Gastrocnemius medialis (tissue), 4 donors: ENCODE measurements at regions not wholly inside any gene's neighbourhood (a gene's known extent, or its start where the extent isn't known, plus 50 kb on each side); places are given as distances from the start of the nearest gene placed in this dataset.

Experiments
- POLR2A ChIP-seq, 2 donors: fragments of 450-650 bp; IDR thresholded peaks; one replicate each; pipeline ENCODE4 v1.6.1; 2017; ENCODE audit warnings: antibody characterized with exemption in 2 of 2, mild to moderate bottlenecking in 2 of 2, moderate library complexity in 2 of 2
- TF ChIP-seq, protein P1 (sequence below), 5 experiments: fragments of 450-650 bp in 3 of 5; fragments of 200-600 bp in 2 of 5; sonication (generic) in 2 of 5; IDR thresholded peaks in 4 of 5; conservative IDR thresholded peaks in 1 of 5; 1 replicate in 4 of 5; 2 replicates in 1 of 5; pipeline ENCODE4 v1.5.1; 2016 to 2019; ENCODE audit warnings: antibody characterized with exemption in 5 of 5, mild to moderate bottlenecking in 3 of 5, moderate library complexity in 3 of 5

DNA sequence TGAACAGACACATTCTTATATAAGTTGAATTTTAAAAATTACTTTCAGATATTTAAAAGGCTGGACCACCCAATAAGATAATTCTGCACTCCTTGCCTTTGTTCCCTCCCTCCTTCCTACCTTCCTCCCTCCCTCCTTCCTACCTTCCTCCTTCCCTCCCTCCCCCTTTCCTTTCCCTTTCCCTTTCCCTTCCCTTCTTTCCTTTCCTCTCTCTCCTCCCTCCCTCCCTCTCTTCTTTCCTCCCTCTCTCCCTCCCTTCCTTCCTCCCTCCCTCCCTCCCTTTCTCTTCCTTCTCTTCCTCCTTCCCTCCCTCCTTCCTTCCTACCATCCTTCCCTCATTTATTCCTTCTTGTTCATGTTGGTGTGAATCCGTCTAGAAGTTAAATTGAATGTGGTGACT lies 93.0 kb downstream of the ATP6V1G3 start:
- TF ChIP-seq, protein P1, sequence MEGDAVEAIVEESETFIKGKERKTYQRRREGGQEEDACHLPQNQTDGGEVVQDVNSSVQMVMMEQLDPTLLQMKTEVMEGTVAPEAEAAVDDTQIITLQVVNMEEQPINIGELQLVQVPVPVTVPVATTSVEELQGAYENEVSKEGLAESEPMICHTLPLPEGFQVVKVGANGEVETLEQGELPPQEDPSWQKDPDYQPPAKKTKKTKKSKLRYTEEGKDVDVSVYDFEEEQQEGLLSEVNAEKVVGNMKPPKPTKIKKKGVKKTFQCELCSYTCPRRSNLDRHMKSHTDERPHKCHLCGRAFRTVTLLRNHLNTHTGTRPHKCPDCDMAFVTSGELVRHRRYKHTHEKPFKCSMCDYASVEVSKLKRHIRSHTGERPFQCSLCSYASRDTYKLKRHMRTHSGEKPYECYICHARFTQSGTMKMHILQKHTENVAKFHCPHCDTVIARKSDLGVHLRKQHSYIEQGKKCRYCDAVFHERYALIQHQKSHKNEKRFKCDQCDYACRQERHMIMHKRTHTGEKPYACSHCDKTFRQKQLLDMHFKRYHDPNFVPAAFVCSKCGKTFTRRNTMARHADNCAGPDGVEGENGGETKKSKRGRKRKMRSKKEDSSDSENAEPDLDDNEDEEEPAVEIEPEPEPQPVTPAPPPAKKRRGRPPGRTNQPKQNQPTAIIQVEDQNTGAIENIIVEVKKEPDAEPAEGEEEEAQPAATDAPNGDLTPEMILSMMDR (IDR thresholded peaks at IDR 0.05 in 4 of 5, conservative IDR thresholded peaks at IDR 0.05 in 1 of 5) = no peak
- TF ChIP-seq POLR2A (IDR thresholded peaks at IDR 0.05) = no peak
